GM12891 (cell line): ENCODE measurements at regions not wholly inside any gene's neighbourhood (a gene's known extent, or its start where the extent isn't known, plus 50 kb on each side); places are given as distances from the start of the nearest gene placed in this dataset.

ENCODE experiments used
- PAX5 ChIP-seq: IDR thresholded peaks from 2 replicates; pipeline ENCODE4 v1.6.1; 2011; ENCODE audit warnings: low read length, moderate library complexity, mild to moderate bottlenecking; ENCODE audit not compliant: insufficient read depth, severe bottlenecking
- POLR2A ChIP-seq: IDR thresholded peaks from 2 replicates; pipeline ENCODE4 v1.6.1; 2011; ENCODE audit warnings: low read depth, low read length, control low read depth
- POLR2AphosphoS5 ChIP-seq: IDR thresholded peaks from 2 replicates; pipeline ENCODE4 v1.6.1; 2011; ENCODE audit warnings: low read depth, low read length, control low read depth
- SPI1 ChIP-seq: IDR thresholded peaks from 2 replicates; pipeline ENCODE4 v1.6.1; 2011; ENCODE audit warnings: low read depth, low read length, control low read depth
- TAF1 ChIP-seq: IDR thresholded peaks from 2 replicates; pipeline ENCODE4 v1.6.1; 2011; ENCODE audit warnings: low read depth, low read length, control low read depth

GRCh38 chr7:84895563-84895962 is 291.3 kb downstream of the SEMA3D start:
- no peak for TF ChIP-seq POLR2A
- no peak for TF ChIP-seq POLR2AphosphoS5
- no peak for TF ChIP-seq PAX5
- TF ChIP-seq TAF1, result no peak
- no peak for TF ChIP-seq SPI1
